Adrenal gland (tissue), 5 donors: ENCODE measurements at regions not wholly inside any gene's neighbourhood (a gene's known extent, or its start where the extent isn't known, plus 50 kb on each side); places are given as distances from the start of the nearest gene placed in this dataset.

Experiments used
- POLR2A ChIP-seq, 2 donors: fragments of 450-650 bp; IDR thresholded peaks; one replicate each; pipeline ENCODE4 v1.6.1; 2017; ENCODE audit warnings: antibody characterized with exemption in 2 of 2, mild to moderate bottlenecking in 2 of 2, moderate library complexity in 1 of 2
- TF ChIP-seq, protein P1 (sequence below), 6 experiments: fragments of 450-650 bp in 4 of 6; fragments of 200-600 bp in 2 of 6; sonication (generic) in 1 of 6; IDR thresholded peaks; 1 replicate in 5 of 6; 2 replicates in 1 of 6; pipeline versions ENCODE4 v1.5.1 to v1.8.0; 2016 to 2021; ENCODE audit warnings: antibody characterized with exemption in 6 of 6, mild to moderate bottlenecking in 2 of 6, moderate library complexity in 1 of 6
- donor health status: DM: no; HTN: no; CAD: no.

DNA sequence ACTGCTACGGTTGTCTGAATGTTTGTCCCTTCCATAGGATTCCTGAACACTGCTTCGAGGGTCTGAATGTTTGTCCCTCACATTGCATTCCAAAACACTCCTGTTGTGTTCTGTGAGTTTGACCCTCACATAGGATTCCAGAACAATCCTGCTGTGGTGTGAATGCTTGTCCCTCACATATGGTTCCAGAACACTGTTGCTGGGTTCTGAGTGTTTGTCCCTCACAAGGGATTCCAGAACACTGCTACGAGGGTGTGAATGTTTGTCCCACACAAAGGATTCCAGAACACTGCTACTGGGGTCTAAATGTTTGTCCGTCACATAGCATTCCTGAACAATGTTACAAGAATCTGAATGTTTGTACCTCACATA, 201.2 kb downstream of the FOXD4L6 start:
- TF ChIP-seq, protein P1, sequence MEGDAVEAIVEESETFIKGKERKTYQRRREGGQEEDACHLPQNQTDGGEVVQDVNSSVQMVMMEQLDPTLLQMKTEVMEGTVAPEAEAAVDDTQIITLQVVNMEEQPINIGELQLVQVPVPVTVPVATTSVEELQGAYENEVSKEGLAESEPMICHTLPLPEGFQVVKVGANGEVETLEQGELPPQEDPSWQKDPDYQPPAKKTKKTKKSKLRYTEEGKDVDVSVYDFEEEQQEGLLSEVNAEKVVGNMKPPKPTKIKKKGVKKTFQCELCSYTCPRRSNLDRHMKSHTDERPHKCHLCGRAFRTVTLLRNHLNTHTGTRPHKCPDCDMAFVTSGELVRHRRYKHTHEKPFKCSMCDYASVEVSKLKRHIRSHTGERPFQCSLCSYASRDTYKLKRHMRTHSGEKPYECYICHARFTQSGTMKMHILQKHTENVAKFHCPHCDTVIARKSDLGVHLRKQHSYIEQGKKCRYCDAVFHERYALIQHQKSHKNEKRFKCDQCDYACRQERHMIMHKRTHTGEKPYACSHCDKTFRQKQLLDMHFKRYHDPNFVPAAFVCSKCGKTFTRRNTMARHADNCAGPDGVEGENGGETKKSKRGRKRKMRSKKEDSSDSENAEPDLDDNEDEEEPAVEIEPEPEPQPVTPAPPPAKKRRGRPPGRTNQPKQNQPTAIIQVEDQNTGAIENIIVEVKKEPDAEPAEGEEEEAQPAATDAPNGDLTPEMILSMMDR (IDR thresholded peaks at IDR 0.05) = no peak
- no peak for TF ChIP-seq POLR2A (IDR thresholded peaks at IDR 0.05)
